GM12878 (cell line): ENCODE measurements at regions not wholly inside any gene's neighbourhood (a gene's known extent, or its start where the extent isn't known, plus 50 kb on each side); places are given as distances from the start of the nearest gene placed in this dataset.

Experiments used
- CBFB ChIP-seq: IDR thresholded peaks from 2 replicates; pipeline ENCODE4 v1.6.1; 2016; ENCODE audit warnings: antibody characterized with exemption, low read depth
- CHD2 ChIP-seq: IDR thresholded peaks from 2 replicates; pipeline ENCODE4 v1.6.1; 2011; ENCODE audit warnings: low read depth, low read length, improper control_type of control experiment, borderline replicate concordance
- CREM ChIP-seq: IDR thresholded peaks from 2 replicates; pipeline ENCODE4 v1.6.1; 2014; ENCODE audit warnings: antibody characterized with exemption, low read depth
- E2F4 ChIP-seq: IDR thresholded peaks from 2 replicates; pipeline ENCODE4 v1.6.1; 2012; ENCODE audit warnings: low read depth, low read length, improper control_type of control experiment
- E4F1 ChIP-seq: fragments of 450-650 bp; IDR thresholded peaks from 2 replicates; pipeline ENCODE4 v1.6.1; 2018; ENCODE audit warnings: borderline replicate concordance, mild to moderate bottlenecking; ENCODE audit not compliant: partially characterized antibody
- EP300 ChIP-seq, 2 experiments: fragments of 150-350 bp in 1 of 2; IDR thresholded peaks; 2 replicates each; pipeline ENCODE4 v1.6.1; 2011 to 2012; ENCODE audit warnings: low read depth in 2 of 2, low read length in 2 of 2, borderline replicate concordance in 1 of 2, improper control_type of control experiment in 1 of 2, inconsistent platforms in 1 of 2; ENCODE audit not compliant: control insufficient read depth in 1 of 2
- ETV6 ChIP-seq, 2 experiments: fragments of 450-650 bp in 1 of 2; IDR thresholded peaks in 1 of 2; conservative IDR thresholded peaks in 1 of 2; 2 replicates each; pipeline ENCODE4 v1.6.1; 2014; ENCODE audit warnings: antibody characterized with exemption in 1 of 2, borderline replicate concordance in 1 of 2, low read depth in 1 of 2, mild to moderate bottlenecking in 1 of 2, moderate library complexity in 1 of 2
- FOS ChIP-seq: IDR thresholded peaks from 3 replicates; pipeline ENCODE4 v1.6.1; 2011; ENCODE audit warnings: borderline replicate concordance; ENCODE audit not compliant: insufficient read length; ENCODE audit errors: extremely low read depth
- HCFC1 ChIP-seq: fragments of 150-350 bp; IDR thresholded peaks from 2 replicates; pipeline ENCODE4 v1.6.1; 2014; ENCODE audit warnings: low read length
- HDAC2 ChIP-seq: fragments of 200-600 bp; sonication (generic); IDR thresholded peaks from 2 replicates; pipeline ENCODE4 v1.6.1; 2017
- HDAC6 ChIP-seq: fragments of 200-600 bp; sonication (generic); IDR thresholded peaks from one replicate; pipeline ENCODE4 v1.8.0; 2017; ENCODE audit warnings: antibody characterized with exemption; ENCODE audit not compliant: unreplicated experiment
- IKZF1 ChIP-seq: fragments of 450-650 bp; conservative IDR thresholded peaks from 2 replicates; pipeline ENCODE4 v1.6.1; 2017; ENCODE audit warnings: antibody characterized with exemption, mild to moderate bottlenecking
- LARP7 ChIP-seq: fragments of 450-650 bp; IDR thresholded peaks from 2 replicates; pipeline ENCODE4 v1.6.1; 2017; ENCODE audit warnings: mild to moderate bottlenecking
- MTA2 ChIP-seq: fragments of 450-650 bp; IDR thresholded peaks from 2 replicates; pipeline ENCODE4 v1.6.1; 2016; ENCODE audit warnings: low read depth, mild to moderate bottlenecking, moderate library complexity
- NFYA ChIP-seq: IDR thresholded peaks from 2 replicates; pipeline ENCODE4 v1.6.1; 2011; ENCODE audit warnings: low read depth, mild to moderate bottlenecking, low read length, improper control_type of control experiment, borderline replicate concordance
- NFYB ChIP-seq: IDR thresholded peaks from 2 replicates; pipeline ENCODE4 v1.6.1; 2011; ENCODE audit warnings: low read depth, mild to moderate bottlenecking, low read length, improper control_type of control experiment, moderate library complexity; ENCODE audit not compliant: insufficient read depth
- NR2C2 ChIP-seq: IDR thresholded peaks from 2 replicates; pipeline ENCODE4 v1.6.1; 2011; ENCODE audit warnings: borderline replicate concordance, low read depth; ENCODE audit not compliant: control insufficient read depth, insufficient read length
- PAX8 ChIP-seq: fragments of 450-650 bp; IDR thresholded peaks from 2 replicates; pipeline ENCODE4 v1.6.1; 2017; ENCODE audit warnings: mild to moderate bottlenecking, moderate library complexity
- RFX5 ChIP-seq: IDR thresholded peaks from 2 replicates; pipeline ENCODE4 v1.6.1; 2011; ENCODE audit warnings: low read depth, low read length, improper control_type of control experiment
- SMARCA5 ChIP-seq: fragments of 450-650 bp; IDR thresholded peaks from 2 replicates; pipeline ENCODE4 v1.6.1; 2017; ENCODE audit warnings: mild to moderate bottlenecking
- SMC3 ChIP-seq: IDR thresholded peaks from 2 replicates; pipeline ENCODE4 v1.6.1; 2011; ENCODE audit warnings: low read length, improper control_type of control experiment, borderline replicate concordance
- SP1 ChIP-seq: IDR thresholded peaks from one replicate; pipeline ENCODE4 v1.6.1; 2011; ENCODE audit warnings: low read depth, low read length
- SPI1 ChIP-seq: IDR thresholded peaks from 2 replicates; pipeline ENCODE4 v1.6.1; 2011; ENCODE audit warnings: low read depth, mild to moderate bottlenecking, low read length, moderate library complexity, borderline replicate concordance; ENCODE audit not compliant: insufficient read depth
- TCF3 ChIP-seq: IDR thresholded peaks from 2 replicates; pipeline ENCODE4 v1.6.1; 2012; ENCODE audit warnings: low read depth, mild to moderate bottlenecking, low read length, borderline replicate concordance; ENCODE audit not compliant: insufficient read depth
- ZBTB33 ChIP-seq: fragments of 450-650 bp; IDR thresholded peaks from 2 replicates; pipeline ENCODE4 v1.6.1; 2017; ENCODE audit warnings: mild to moderate bottlenecking
- ZNF274 ChIP-seq: IDR thresholded peaks from one replicate; pipeline ENCODE4 v1.8.0; 2011; ENCODE audit not compliant: insufficient read length, insufficient read depth

- TF ChIP-seq E4F1, result no peak
- no peak for TF ChIP-seq SP1
- TF ChIP-seq SPI1, result peak; percentile 64
- no peak for TF ChIP-seq NFYA
- TF ChIP-seq FOS, result no peak
- TF ChIP-seq CREM, result 0 out of 2 replicates have a peak, but pooled peaks have one; percentile 23
- TF ChIP-seq EP300 (IDR thresholded peaks at IDR 0.05; ENCODE audit: borderline replicate concordance in 1 of 2, control insufficient read depth in 1 of 2, low read depth in 2 of 2, low read length in 2 of 2), result peak; percentile 67; a peak in 2 of 4 replicates
- TF ChIP-seq NR2C2, result no peak
- no peak for TF ChIP-seq E2F4
- TF ChIP-seq ZBTB33, result peak; percentile 70; the same call in 1 of the 2 replicates
- no peak for TF ChIP-seq ZNF274
- peak; percentile 20; the same call in 1 of the 2 replicates for TF ChIP-seq CBFB
- peak; percentile 84 for TF ChIP-seq MTA2
- no peak for TF ChIP-seq NFYB
- TF ChIP-seq SMC3, result no peak
- TF ChIP-seq HDAC6, result no peak
- TF ChIP-seq PAX8, result no peak
- no peak for TF ChIP-seq TCF3
- TF ChIP-seq SMARCA5, result 0 out of 2 replicates have a peak, but pooled peaks have one; percentile 28
- TF ChIP-seq HDAC2, result no peak
- peak in 1 of 2 experiments; percentile 30; a peak in 1 of 4 replicates for TF ChIP-seq ETV6 (conservative IDR thresholded peaks at IDR 0.05 in 1 of 2, IDR thresholded peaks at IDR 0.05 in 1 of 2; ENCODE audit: borderline replicate concordance in 1 of 2, low read depth in 1 of 2)
- no peak for TF ChIP-seq HCFC1
- TF ChIP-seq RFX5, result no peak
- peak; percentile 80 for TF ChIP-seq IKZF1
- TF ChIP-seq LARP7, result no peak
- TF ChIP-seq CHD2, result 0 out of 2 replicates have a peak, but pooled peaks have one; percentile 8
These were observed 59.8 kb upstream of the ZNRF2 start (continued) for GRCh38 chr7:30224511-30225062.
